H9 (cell line): ENCODE measurements at regions not wholly inside any gene's neighbourhood (a gene's known extent, or its start where the extent isn't known, plus 50 kb on each side); places are given as distances from the start of the nearest gene placed in this dataset.

Experiments
- DNase-seq: peaks from one replicate; pipeline ENCODE4 v3.0.0-alpha.2; 2017
- H2AFZ ChIP-seq: one replicate; pipeline ENCODE4 v1.6.1; 2013; ENCODE audit warnings: mild to moderate bottlenecking, low read length, control low read depth, moderate library complexity
- H2AK5ac ChIP-seq: 2 replicates; pipeline ENCODE4 v1.6.1; 2013; ENCODE audit warnings: low read length, control low read depth, mixed read lengths; ENCODE audit not compliant: insufficient read length
- H2BK120ac ChIP-seq: one replicate; pipeline ENCODE4 v1.6.1; 2013; ENCODE audit warnings: low read depth, mild to moderate bottlenecking, low read length, control low read depth, inconsistent platforms; ENCODE audit not compliant: poor library complexity, severe bottlenecking
- H2BK12ac ChIP-seq: 2 replicates; pipeline ENCODE4 v1.6.1; 2013; ENCODE audit warnings: low read length, control low read depth, mixed read lengths, low read depth; ENCODE audit not compliant: insufficient read length
- H2BK15ac ChIP-seq: 2 replicates; pipeline ENCODE4 v1.6.1; 2013; ENCODE audit warnings: low read depth, low read length, control low read depth
- H2BK20ac ChIP-seq: one replicate; pipeline ENCODE4 v1.6.1; 2013; ENCODE audit warnings: low read depth, mild to moderate bottlenecking, low read length, control low read depth, inconsistent platforms; ENCODE audit not compliant: poor library complexity, severe bottlenecking
- H2BK5ac ChIP-seq: 2 replicates; pipeline ENCODE4 v1.6.1; 2013; ENCODE audit warnings: low read length, control low read depth, mixed read lengths; ENCODE audit not compliant: insufficient read length
- H3K14ac ChIP-seq: 2 replicates; pipeline ENCODE4 v1.6.1; 2013; ENCODE audit warnings: low read length, control low read depth; ENCODE audit not compliant: insufficient read depth
- H3K18ac ChIP-seq: 2 replicates; pipeline ENCODE4 v1.6.1; 2013; ENCODE audit warnings: low read depth, mild to moderate bottlenecking, mixed read lengths, low read length, control low read depth; ENCODE audit not compliant: insufficient read length
- H3K23ac ChIP-seq: 2 replicates; pipeline ENCODE4 v1.6.1; 2013; ENCODE audit warnings: low read length, control low read depth, mixed read lengths, low read depth; ENCODE audit not compliant: insufficient read length
- H3K23me2 ChIP-seq: 2 replicates; pipeline ENCODE4 v1.6.1; 2013; ENCODE audit warnings: low read depth, mild to moderate bottlenecking, mixed read lengths, low read length, control low read depth; ENCODE audit not compliant: insufficient read length, poor library complexity, severe bottlenecking
- H3K27ac ChIP-seq: 2 replicates; pipeline ENCODE4 v1.5.1; 2013; ENCODE audit warnings: low read length, control low read depth, mixed read lengths, low read depth; ENCODE audit not compliant: insufficient read length
- H3K27me3 ChIP-seq: 2 replicates; pipeline ENCODE4 v1.6.1; 2013; ENCODE audit warnings: low read length, control low read depth, inconsistent platforms; ENCODE audit not compliant: insufficient read depth
- H3K4ac ChIP-seq: 2 replicates; pipeline ENCODE4 v1.6.1; 2013; ENCODE audit warnings: low read depth, mild to moderate bottlenecking, control low read depth, inconsistent platforms, low read length, moderate library complexity
- H3K4me1 ChIP-seq: 2 replicates; pipeline ENCODE4 v1.6.1; 2013; ENCODE audit warnings: low read length, control low read depth, inconsistent platforms; ENCODE audit not compliant: insufficient read depth
- H3K4me2 ChIP-seq: 2 replicates; pipeline ENCODE4 v1.6.1; 2013; ENCODE audit warnings: low read length, control low read depth, mixed read lengths; ENCODE audit not compliant: insufficient read length, insufficient read depth
- H3K56ac ChIP-seq: 2 replicates; pipeline ENCODE4 v1.6.1; 2013; ENCODE audit warnings: low read depth, mild to moderate bottlenecking, mixed read lengths, low read length, control low read depth; ENCODE audit not compliant: insufficient read length
- H3K79me1 ChIP-seq: 2 replicates; pipeline ENCODE4 v1.6.1; 2013; ENCODE audit warnings: low read depth, mild to moderate bottlenecking, moderate library complexity, low read length, control low read depth, inconsistent platforms; ENCODE audit not compliant: insufficient read depth, poor library complexity, severe bottlenecking
- H3K79me2 ChIP-seq: 2 replicates; pipeline ENCODE4 v1.6.1; 2013; ENCODE audit warnings: low read length, control low read depth, inconsistent platforms; ENCODE audit not compliant: insufficient read depth
- H3K9ac ChIP-seq: 2 replicates; pipeline ENCODE4 v1.6.1; 2013; ENCODE audit warnings: low read length, control low read depth, mixed read lengths; ENCODE audit not compliant: insufficient read length; ENCODE audit errors: extremely low read depth
- H3K9me3 ChIP-seq: one replicate; pipeline ENCODE4 v1.6.1; 2013; ENCODE audit warnings: low read depth, low read length, inconsistent platforms; ENCODE audit not compliant: control insufficient read depth
- H3T11ph ChIP-seq: one replicate; pipeline ENCODE4 v1.6.1; 2013; ENCODE audit warnings: mild to moderate bottlenecking, low read length, control low read depth, inconsistent platforms
- H4K20me1 ChIP-seq: one replicate; pipeline ENCODE4 v1.6.1; 2013; ENCODE audit not compliant: control insufficient read depth, insufficient read length, insufficient read depth
- H4K5ac ChIP-seq: 2 replicates; pipeline ENCODE4 v1.6.1; 2013; ENCODE audit warnings: low read depth, mild to moderate bottlenecking, mixed read lengths, low read length, control low read depth; ENCODE audit not compliant: insufficient read length
- H4K8ac ChIP-seq: replicated peaks from 2 replicates; pipeline ENCODE4 v1.6.1; 2013; ENCODE audit warnings: low read length, control low read depth, mixed read lengths, low read depth; ENCODE audit not compliant: insufficient read length
- H4K91ac ChIP-seq: 2 replicates; pipeline ENCODE4 v1.6.1; 2013; ENCODE audit warnings: low read depth, mild to moderate bottlenecking, moderate library complexity, mixed read lengths, low read length, control low read depth; ENCODE audit not compliant: insufficient read length
- H3K27ac Mint-ChIP-seq, 3 experiments: 2 replicates in 2 of 3; 3 replicates in 1 of 3; pipeline ENCODE4 v1.8.0; 2020 to 2021; ENCODE audit warnings: mixed read lengths in 3 of 3, mild to moderate bottlenecking in 1 of 3, moderate library complexity in 1 of 3
- H3K27me3 Mint-ChIP-seq: 2 replicates; pipeline ENCODE4 v1.8.0; 2021; ENCODE audit warnings: low read depth, mild to moderate bottlenecking, moderate library complexity, mixed read lengths
- H3K36me3 Mint-ChIP-seq, 3 experiments: 2 replicates in 2 of 3; 3 replicates in 1 of 3; pipeline ENCODE4 v1.8.0; 2020 to 2021; ENCODE audit warnings: low read depth in 3 of 3, mixed read lengths in 3 of 3; ENCODE audit not compliant: insufficient read depth in 1 of 3
- H3K4me1 Mint-ChIP-seq, 2 experiments: 2 replicates each; pipeline ENCODE4 v1.8.0; 2020; ENCODE audit warnings: mixed read lengths in 2 of 2
- H3K4me3 Mint-ChIP-seq, 2 experiments: 2 replicates in 1 of 2; 3 replicates in 1 of 2; pipeline ENCODE4 v1.8.0; 2020 to 2021; ENCODE audit warnings: mild to moderate bottlenecking in 2 of 2, mixed read lengths in 2 of 2, moderate library complexity in 1 of 2
- H3K9me3 Mint-ChIP-seq, 2 experiments: 2 replicates in 1 of 2; 3 replicates in 1 of 2; pipeline ENCODE4 v1.8.0; 2020; ENCODE audit warnings: mild to moderate bottlenecking in 2 of 2, mixed read lengths in 2 of 2, moderate library complexity in 1 of 2
- CTCF ChIP-seq: fragments of 200-600 bp; sonication (generic); conservative IDR thresholded peaks from 3 replicates; pipeline ENCODE4 v1.8.0; 2021; ENCODE audit warnings: antibody characterized with exemption, mild to moderate bottlenecking
- WGBS: extraction: QIAGEN DNeasy Blood & Tissue Kit; methylation state at CpG from one replicate; pipeline ENCODE4 v1.1.7; 2013; ENCODE audit warnings: missing lambda C conversion rate, low lambda C conversion rate, mixed read lengths; ENCODE audit not compliant: insufficient read length; ENCODE audit errors: extremely low coverage; 5-methylcytosine and 5-hydroxymethylcytosine counted together

GRCh38 chr12:131407221-131408035 is 303.5 kb upstream of the SFSWAP start:
- H3K14ac ChIP-seq = no peak overlapping the region; the same call in 1 of the 2 replicates
- no peak overlapping the region for H2BK15ac ChIP-seq
- H2BK5ac ChIP-seq = no peak overlapping the region
- H2AK5ac ChIP-seq = no peak overlapping the region
- Mint-ChIP-seq H3K36me3 (no peaks in the 10 kb centered on the region), H3K27ac (no peak overlapping the region), H3K4me3 (no peak overlapping the region), H3K4me1 (peaks cover 6 to 10% of the 10 kb centered on the region in 2 experiments), H3K27me3 (peaks cover 36% of the 10 kb centered on the region), H3K9me3 (peaks cover 13 to 15% of the 10 kb centered on the region in 2 experiments; a peak in 3 of 5 replicates)
- H3K9ac ChIP-seq = no peak overlapping the region
- H4K8ac ChIP-seq = no peak overlapping the region
- no peak for TF ChIP-seq CTCF
- no peak overlapping the region for H3K4ac ChIP-seq
- H3K27ac ChIP-seq = no peak overlapping the region
- H3K79me2 ChIP-seq = no peaks in the 10 kb centered on the region
- no CpG with 5 or more reads among the region's 15 CpGs for WGBS
- H3K27me3 ChIP-seq = no peaks in the 10 kb centered on the region
- no peak overlapping the region for H3K18ac ChIP-seq
- no peaks in the 10 kb centered on the region for H3K4me1 ChIP-seq
- H4K91ac ChIP-seq = no peak overlapping the region
- H3K4me2 ChIP-seq = no peak overlapping the region
- no peak overlapping the region for H2BK20ac ChIP-seq
- no peak overlapping the region for H2AFZ ChIP-seq
- H4K20me1 ChIP-seq = no peaks in the 10 kb centered on the region
- no peak overlapping the region for H2BK120ac ChIP-seq
- no peaks in the 10 kb centered on the region for H3K23me2 ChIP-seq
- no peak overlapping the region for H3K23ac ChIP-seq
- no peaks in the 10 kb centered on the region for H3K79me1 ChIP-seq
- H3T11ph ChIP-seq = no peak overlapping the region
- H4K5ac ChIP-seq = no peak overlapping the region
- H3K9me3 ChIP-seq = no peaks in the 10 kb centered on the region
- no peak overlapping the region for H2BK12ac ChIP-seq
- H3K56ac ChIP-seq = no peak overlapping the region
- no peak for DNase-seq
